AG09309 (cell line): ENCODE measurements at regions not wholly inside any gene's neighbourhood (a gene's known extent, or its start where the extent isn't known, plus 50 kb on each side); places are given as distances from the start of the nearest gene placed in this dataset.

Source experiments
- DNase-seq: peaks from one replicate; pipeline ENCODE4 v3.0.0-alpha.2; 2010; ENCODE audit warnings: low read depth
- H3K4me3 ChIP-seq: 2 replicates; pipeline ENCODE4 v1.5.1; 2011; ENCODE audit warnings: mild to moderate bottlenecking, low read depth, low read length, moderate library complexity; ENCODE audit not compliant: control insufficient read depth
- TF ChIP-seq, protein P1 (sequence below): IDR thresholded peaks from 2 replicates; pipeline ENCODE4 v1.5.1; 2011; ENCODE audit warnings: mild to moderate bottlenecking, low read depth, low read length, inconsistent platforms; ENCODE audit not compliant: insufficient read depth, control insufficient read depth; ENCODE audit errors: missing control alignments

DNA sequence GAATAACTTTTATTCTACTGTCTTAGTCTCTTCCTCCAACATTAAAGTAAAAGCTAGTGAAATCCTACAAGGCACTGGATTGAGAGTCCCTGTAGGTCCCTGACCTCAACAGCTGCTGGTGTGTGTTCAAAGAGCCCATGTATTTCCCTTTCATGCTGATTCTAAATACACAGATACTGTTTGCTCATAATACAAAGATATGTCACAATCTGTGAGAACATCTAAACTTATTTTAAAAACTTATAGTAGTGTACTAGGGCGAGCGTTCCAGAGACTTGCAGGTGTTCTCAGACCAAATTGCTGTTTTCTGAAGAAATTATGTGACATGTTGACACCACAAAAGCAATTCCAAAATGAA lies 145.9 kb upstream of the LIPC start:
- TF ChIP-seq, protein P1, sequence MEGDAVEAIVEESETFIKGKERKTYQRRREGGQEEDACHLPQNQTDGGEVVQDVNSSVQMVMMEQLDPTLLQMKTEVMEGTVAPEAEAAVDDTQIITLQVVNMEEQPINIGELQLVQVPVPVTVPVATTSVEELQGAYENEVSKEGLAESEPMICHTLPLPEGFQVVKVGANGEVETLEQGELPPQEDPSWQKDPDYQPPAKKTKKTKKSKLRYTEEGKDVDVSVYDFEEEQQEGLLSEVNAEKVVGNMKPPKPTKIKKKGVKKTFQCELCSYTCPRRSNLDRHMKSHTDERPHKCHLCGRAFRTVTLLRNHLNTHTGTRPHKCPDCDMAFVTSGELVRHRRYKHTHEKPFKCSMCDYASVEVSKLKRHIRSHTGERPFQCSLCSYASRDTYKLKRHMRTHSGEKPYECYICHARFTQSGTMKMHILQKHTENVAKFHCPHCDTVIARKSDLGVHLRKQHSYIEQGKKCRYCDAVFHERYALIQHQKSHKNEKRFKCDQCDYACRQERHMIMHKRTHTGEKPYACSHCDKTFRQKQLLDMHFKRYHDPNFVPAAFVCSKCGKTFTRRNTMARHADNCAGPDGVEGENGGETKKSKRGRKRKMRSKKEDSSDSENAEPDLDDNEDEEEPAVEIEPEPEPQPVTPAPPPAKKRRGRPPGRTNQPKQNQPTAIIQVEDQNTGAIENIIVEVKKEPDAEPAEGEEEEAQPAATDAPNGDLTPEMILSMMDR = no peak
- DNase-seq = no peak
- H3K4me3 ChIP-seq = no peak overlapping the region

DNA sequence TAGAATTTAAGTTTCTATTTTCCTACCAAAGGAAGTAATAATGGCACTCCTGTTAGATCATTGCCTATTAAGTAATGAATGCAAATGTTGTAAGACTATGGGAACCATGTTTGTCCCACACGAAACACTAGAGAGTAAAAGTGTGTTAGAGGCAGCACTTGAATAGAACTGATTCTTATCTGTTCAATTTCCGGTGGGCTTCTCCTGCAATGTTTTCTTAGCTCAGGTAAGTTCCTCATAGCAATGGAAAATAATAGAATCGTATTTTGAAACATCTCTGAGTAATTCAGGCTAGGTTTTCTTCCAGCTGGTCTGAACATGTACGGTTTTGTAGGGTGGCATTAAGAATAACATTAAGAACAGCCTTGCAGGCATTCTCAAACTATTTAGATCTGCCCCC lies 145.3 kb upstream of the LIPC start:
- TF ChIP-seq, protein P1 = no peak
- DNase-seq = no peak
- no peak overlapping the region for H3K4me3 ChIP-seq

GRCh38 chr15:58287891-58288290 lies 143.9 kb upstream of the LIPC start:
- no peak overlapping the region for H3K4me3 ChIP-seq
- TF ChIP-seq, protein P1 = no peak
- DNase-seq = no peak

- no peak overlapping the region for H3K4me3 ChIP-seq
- no peak for DNase-seq
- TF ChIP-seq, protein P1 = peak; percentile 9
Measured at GRCh38 chr15:58288592-58288991, 143.2 kb upstream of the LIPC start.

DNA sequence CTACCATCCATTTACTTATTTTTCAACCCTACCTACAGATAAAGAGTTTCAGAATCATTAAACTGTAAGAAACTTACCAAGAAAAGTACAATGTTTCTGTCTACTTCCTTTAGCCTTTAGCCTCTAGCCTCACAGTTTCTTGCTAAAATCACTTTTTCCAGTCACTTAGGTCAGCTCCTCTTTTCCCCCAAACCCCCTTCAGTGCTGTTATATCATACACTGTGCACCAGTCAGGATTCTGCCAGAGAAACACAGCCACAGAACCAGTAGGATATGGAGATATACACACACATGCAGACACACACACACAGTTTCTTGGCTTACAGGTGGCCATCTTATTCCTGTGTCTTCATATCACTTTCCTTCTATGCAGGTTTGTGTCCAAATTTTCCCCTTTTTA lies 139.9 kb upstream of the LIPC start:
- TF ChIP-seq, protein P1 = no peak
- no peak overlapping the region for H3K4me3 ChIP-seq
- no peak for DNase-seq

DNA sequence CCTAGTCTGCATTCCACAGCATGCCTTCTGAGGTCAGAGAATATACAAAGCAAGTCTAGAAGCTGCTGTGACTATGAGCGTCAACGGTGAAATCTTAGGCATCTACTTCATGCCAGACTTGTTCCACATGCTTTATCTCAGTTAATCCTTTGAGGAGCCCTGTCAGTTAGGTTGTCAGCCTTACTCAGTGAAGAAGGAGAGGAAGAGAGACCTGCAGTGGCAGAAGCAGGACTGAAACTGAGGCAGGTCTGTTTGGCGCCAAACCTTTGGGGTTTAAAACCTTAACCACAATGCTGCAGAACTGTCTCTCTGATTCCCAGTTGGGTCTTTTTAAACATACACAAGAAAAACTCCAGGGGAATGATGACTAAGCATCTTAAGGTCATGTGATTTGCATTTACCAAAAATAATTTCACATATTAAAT lies 139.0 kb upstream of the LIPC start:
- no peak for DNase-seq
- TF ChIP-seq, protein P1 = no peak
- H3K4me3 ChIP-seq = no peak overlapping the region

- no peak overlapping the region for H3K4me3 ChIP-seq
- TF ChIP-seq, protein P1 = no peak
- no peak for DNase-seq
Measured at GRCh38 chr15:58293622-58294550, 137.9 kb upstream of the LIPC start.
